Spleen (tissue), 11 donors: ENCODE measurements at regions not wholly inside any gene's neighbourhood (a gene's known extent, or its start where the extent isn't known, plus 50 kb on each side); places are given as distances from the start of the nearest gene placed in this dataset.

Source experiments
- DNase-seq: peaks from one replicate; pipeline ENCODE4 v3.0.0-alpha.2; 2020
- H3K27ac ChIP-seq, 8 donors: fragments of 200-600 bp; sonication (generic) in 7 of 8; 1 replicate in 4 of 8; 2 replicates in 4 of 8; pipeline versions ENCODE4 v1.5.0 to v1.8.0; 2016 to 2021; ENCODE audit warnings: inconsistent platforms in 4 of 8, mild to moderate bottlenecking in 4 of 8, moderate library complexity in 1 of 8
- H3K27me3 ChIP-seq, 7 donors: fragments of 200-600 bp; sonication (generic) in 6 of 7; replicated peaks in 1 of 7; 1 replicate in 4 of 7; 2 replicates in 3 of 7; pipeline versions ENCODE4 v1.5.0 to v1.8.0; 2016 to 2021; ENCODE audit warnings: inconsistent platforms in 3 of 7, mild to moderate bottlenecking in 1 of 7
- H3K36me3 ChIP-seq, 6 donors: fragments of 200-600 bp; sonication (generic) in 5 of 6; 1 replicate in 4 of 6; 2 replicates in 2 of 6; pipeline versions ENCODE4 v1.5.0 to v1.8.0; 2016 to 2021; ENCODE audit warnings: inconsistent platforms in 2 of 6
- H3K4me1 ChIP-seq, 6 donors: fragments of 200-600 bp; sonication (generic) in 5 of 6; 1 replicate in 3 of 6; 2 replicates in 3 of 6; pipeline versions ENCODE4 v1.5.0 to v1.8.0; 2016 to 2021; ENCODE audit warnings: inconsistent platforms in 3 of 6
- H3K4me3 ChIP-seq, 8 donors: fragments of 200-600 bp; sonication (generic) in 7 of 8; 1 replicate in 4 of 8; 2 replicates in 4 of 8; pipeline versions ENCODE4 v1.5.0 to v1.8.0; 2016 to 2021; ENCODE audit warnings: inconsistent platforms in 4 of 8, mild to moderate bottlenecking in 4 of 8, moderate library complexity in 2 of 8
- H3K9me3 ChIP-seq, 8 donors: fragments of 200-600 bp; sonication (generic) in 7 of 8; 1 replicate in 4 of 8; 2 replicates in 4 of 8; pipeline versions ENCODE4 v1.5.0 to v1.8.0; 2016 to 2021; ENCODE audit warnings: inconsistent platforms in 4 of 8
- POLR2A ChIP-seq, 3 donors: fragments of 450-650 bp; IDR thresholded peaks; one replicate each; pipeline ENCODE4 v1.5.1; 2017; ENCODE audit warnings: antibody characterized with exemption in 3 of 3, mild to moderate bottlenecking in 1 of 3
- POLR2AphosphoS5 ChIP-seq, 3 donors: sonication (generic); formaldehyde crosslinking; IDR thresholded peaks; one replicate each; pipeline ENCODE4 v1.5.1; 2017; ENCODE audit warnings: antibody characterized with exemption in 3 of 3
- WGBS, 5 donors: extraction: QIAGEN DNeasy Blood & Tissue Kit in 3 of 5; methylation state at CpG; one replicate each; pipeline versions ENCODE4 v1.1.5 to v1.1.7; 2013 to 2018; 5-methylcytosine and 5-hydroxymethylcytosine counted together
- intact Hi-C: fragments of 100-400 bp; cut with DNase I; formaldehyde crosslinking; loops from one replicate; pipeline ENCODE4 v1.15.0; 2023; ENCODE audit warnings: low total_unique reads
- TF ChIP-seq, protein P1 (sequence below), 11 experiments: fragments of 200-600 bp in 7 of 11; fragments of 450-650 bp in 4 of 11; sonication (generic) in 4 of 11; IDR thresholded peaks in 8 of 11; conservative IDR thresholded peaks in 3 of 11; 1 replicate in 7 of 11; 2 replicates in 4 of 11; pipeline versions ENCODE4 v1.4.0 to v1.8.0; 2016 to 2021; ENCODE audit warnings: antibody characterized with exemption in 11 of 11, inconsistent platforms in 4 of 11, mild to moderate bottlenecking in 1 of 11
- donor health status: healthy with polysubstance abuse.
- donor health status: DM: no; HTN: no; CAD: no; lungs with moderate emphysema.
- donor health status: DM: no; HTN: no; CAD: no.
- donor health status: Bipolar disorder and iron deficiency.
- donor health status: healthy.
- donor health status: DM: no; HTN: no; CAD: no.
- donor health status: DM: yes; HTN: yes; CAD: no.

DNA sequence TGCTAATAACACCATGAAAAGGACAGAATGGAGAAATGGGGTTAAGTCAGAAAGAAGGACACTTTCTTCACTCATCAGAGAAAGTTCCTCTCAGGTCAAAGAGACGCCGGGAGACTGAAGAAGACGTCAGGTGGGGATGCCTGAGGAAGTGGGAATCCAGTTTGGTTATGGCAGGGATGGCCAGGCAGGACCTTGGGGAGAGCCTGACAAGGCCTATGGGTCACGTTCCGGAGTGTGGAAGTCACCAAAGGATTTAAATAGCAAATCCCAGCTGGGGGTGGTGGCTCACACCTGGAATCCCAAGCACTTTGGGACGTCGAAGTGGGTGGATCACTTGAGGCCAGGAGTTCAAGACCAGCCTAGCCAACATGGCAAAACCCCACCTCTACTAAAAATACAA, 432.7 kb upstream of the SMIM21 start:
- H3K9me3 ChIP-seq = peaks cover 0 to 5% (median 0%) of the 10 kb centered on the region in 8 donors
- 77 to 95% (median 85%) methylated on average over 7 of the region's 7 CpGs for WGBS, 5 donors
- TF ChIP-seq, protein P1, sequence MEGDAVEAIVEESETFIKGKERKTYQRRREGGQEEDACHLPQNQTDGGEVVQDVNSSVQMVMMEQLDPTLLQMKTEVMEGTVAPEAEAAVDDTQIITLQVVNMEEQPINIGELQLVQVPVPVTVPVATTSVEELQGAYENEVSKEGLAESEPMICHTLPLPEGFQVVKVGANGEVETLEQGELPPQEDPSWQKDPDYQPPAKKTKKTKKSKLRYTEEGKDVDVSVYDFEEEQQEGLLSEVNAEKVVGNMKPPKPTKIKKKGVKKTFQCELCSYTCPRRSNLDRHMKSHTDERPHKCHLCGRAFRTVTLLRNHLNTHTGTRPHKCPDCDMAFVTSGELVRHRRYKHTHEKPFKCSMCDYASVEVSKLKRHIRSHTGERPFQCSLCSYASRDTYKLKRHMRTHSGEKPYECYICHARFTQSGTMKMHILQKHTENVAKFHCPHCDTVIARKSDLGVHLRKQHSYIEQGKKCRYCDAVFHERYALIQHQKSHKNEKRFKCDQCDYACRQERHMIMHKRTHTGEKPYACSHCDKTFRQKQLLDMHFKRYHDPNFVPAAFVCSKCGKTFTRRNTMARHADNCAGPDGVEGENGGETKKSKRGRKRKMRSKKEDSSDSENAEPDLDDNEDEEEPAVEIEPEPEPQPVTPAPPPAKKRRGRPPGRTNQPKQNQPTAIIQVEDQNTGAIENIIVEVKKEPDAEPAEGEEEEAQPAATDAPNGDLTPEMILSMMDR (IDR thresholded peaks at IDR 0.05 in 8 of 11, conservative IDR thresholded peaks at IDR 0.05 in 3 of 11) = no peak
- TF ChIP-seq POLR2AphosphoS5 (IDR thresholded peaks at IDR 0.05) (no peak), POLR2A (IDR thresholded peaks at IDR 0.05) (no peak)

DNA sequence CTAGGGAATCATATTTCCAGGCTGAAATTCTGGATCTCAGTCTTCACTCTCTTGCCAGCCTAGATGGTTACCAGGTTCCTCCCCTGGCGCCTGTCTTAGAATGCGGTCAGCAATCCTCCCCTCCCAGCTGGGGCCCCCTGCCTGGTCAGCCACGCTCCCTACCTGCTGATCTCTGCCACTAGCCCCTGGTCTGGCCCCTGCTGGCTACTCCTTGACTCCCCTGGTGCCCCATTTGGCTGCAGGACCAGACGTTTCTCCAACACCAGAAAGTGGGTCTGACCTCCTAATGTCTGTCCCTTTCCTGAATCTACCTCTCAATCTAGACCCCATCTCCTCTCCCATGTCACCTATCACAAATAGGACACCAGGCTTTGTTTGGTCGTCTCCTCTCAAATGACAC, 432.0 kb upstream of the SMIM21 start:
- no peaks in the 10 kb centered on the region for H3K36me3 ChIP-seq
- no peaks in the 10 kb centered on the region for H3K4me1 ChIP-seq
- TF ChIP-seq, protein P1 (IDR thresholded peaks at IDR 0.05 in 8 of 11, conservative IDR thresholded peaks at IDR 0.05 in 3 of 11) = no peak
- TF ChIP-seq POLR2A (IDR thresholded peaks at IDR 0.05) = no peak
- no peak for DNase-seq
- H3K4me3 ChIP-seq = no peak overlapping the region
- WGBS, 5 donors = 67 to 84% (median 72%) methylated on average over 5 of the region's 5 CpGs
- peaks cover 0 to 6% (median 0%) of the 10 kb centered on the region in 7 donors for H3K27me3 ChIP-seq
- H3K9me3 ChIP-seq = peaks cover 0 to 5% (median 0%) of the 10 kb centered on the region in 8 donors
- intact Hi-C loops = no loop called here
- H3K27ac ChIP-seq = no peak overlapping the region

More for the DNA sequence above, 432.7 kb upstream of the SMIM21 start:
- intact Hi-C loops = no loop called here
- DNase-seq = no peak
- no peak overlapping the region for H3K4me3 ChIP-seq
- no peak overlapping the region for H3K27ac ChIP-seq
- no peaks in the 10 kb centered on the region for H3K36me3 ChIP-seq
- H3K27me3 ChIP-seq = peaks cover 0 to 6% (median 0%) of the 10 kb centered on the region in 7 donors
- no peaks in the 10 kb centered on the region for H3K4me1 ChIP-seq

DNA sequence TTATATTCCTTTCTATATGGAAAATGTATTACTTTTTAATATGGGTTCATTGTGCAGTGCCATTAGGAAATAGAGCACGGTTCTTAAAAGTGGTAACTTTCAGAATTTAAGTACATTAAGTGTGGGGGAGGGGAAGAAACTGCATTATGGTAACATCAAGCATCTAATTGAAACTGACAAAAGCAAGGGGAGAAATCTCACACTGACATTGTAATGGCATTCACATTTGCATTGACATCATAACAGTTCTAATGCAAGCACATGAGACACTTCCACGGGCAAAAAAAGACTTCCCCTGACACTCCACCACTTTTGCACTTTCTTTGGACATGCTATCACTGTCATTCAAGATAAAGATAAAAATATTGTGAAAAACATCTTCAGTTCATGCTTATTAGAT, 431.3 kb upstream of the SMIM21 start:
- Histone ChIP-seq H3K9me3 (peaks cover 0 to 5% (median 0%) of the 10 kb centered on the region in 8 donors), H3K4me3 (no peak overlapping the region), H3K27me3 (peaks cover 0 to 6% (median 0%) of the 10 kb centered on the region in 7 donors), H3K36me3 (no peaks in the 10 kb centered on the region), H3K4me1 (no peaks in the 10 kb centered on the region), H3K27ac (no peak overlapping the region)
- intact Hi-C loops = no loop called here
- 47 to 60% (median 50%) methylated on average over 2 of the region's 2 CpGs for WGBS, 5 donors
- DNase-seq = no peak
- no peak for TF ChIP-seq POLR2A (IDR thresholded peaks at IDR 0.05)
- TF ChIP-seq POLR2AphosphoS5 (IDR thresholded peaks at IDR 0.05) = no peak
- TF ChIP-seq, protein P1 (IDR thresholded peaks at IDR 0.05 in 8 of 11, conservative IDR thresholded peaks at IDR 0.05 in 3 of 11) = no peak

- H3K9me3 ChIP-seq = peaks cover 0 to 5% (median 0%) of the 10 kb centered on the region in 8 donors
- WGBS, 5 donors = 74 to 82% (median 81%) methylated on average over 6 of the region's 6 CpGs
- TF ChIP-seq POLR2AphosphoS5 (IDR thresholded peaks at IDR 0.05) (no peak), POLR2A (IDR thresholded peaks at IDR 0.05) (no peak)
- TF ChIP-seq, protein P1 (IDR thresholded peaks at IDR 0.05 in 8 of 11, conservative IDR thresholded peaks at IDR 0.05 in 3 of 11) = no peak
- no peak for DNase-seq
- no peaks in the 10 kb centered on the region for H3K4me1 ChIP-seq
- H3K36me3 ChIP-seq = no peaks in the 10 kb centered on the region
- H3K4me3 ChIP-seq = no peak overlapping the region
- intact Hi-C loops = no loop called here
- peaks cover 0 to 6% (median 0%) of the 10 kb centered on the region in 7 donors for H3K27me3 ChIP-seq
- no peak overlapping the region for H3K27ac ChIP-seq
These were observed 430.1 kb upstream of the SMIM21 start for GRCh38 chr18:75857558-75857957.
